HepG2 (cell line): ENCODE measurements at regions not wholly inside any gene's neighbourhood (a gene's known extent, or its start where the extent isn't known, plus 50 kb on each side); places are given as distances from the start of the nearest gene placed in this dataset.

Experiments
- AGO1 ChIP-seq: fragments of 200-400 bp; formaldehyde crosslinking; IDR thresholded peaks from 2 replicates; pipeline ENCODE4 v1.6.1; 2017; ENCODE audit warnings: mild to moderate bottlenecking, low read depth, low read length, moderate library complexity; ENCODE audit not compliant: poor library complexity, severe bottlenecking
- AHDC1 ChIP-seq: sonication (generic); formaldehyde crosslinking; IDR thresholded peaks from 2 replicates; pipeline ENCODE4 v1.5.1; 2020; ENCODE audit warnings: mild to moderate bottlenecking, missing genetic modification reagents, borderline replicate concordance
- CBX5 ChIP-seq: sonication (generic); formaldehyde crosslinking; IDR thresholded peaks from 2 replicates; pipeline ENCODE4 v1.4.0; 2020; ENCODE audit warnings: missing genetic modification reagents, borderline replicate concordance
- CC2D1A ChIP-seq: sonication (generic); formaldehyde crosslinking; IDR thresholded peaks from 2 replicates; pipeline ENCODE4 v1.8.1; 2023; ENCODE audit warnings: mild to moderate bottlenecking, missing genetic modification reagents
- CREB1 ChIP-seq, 2 experiments: fragments of 450-650 bp in 1 of 2; IDR thresholded peaks; 2 replicates each; pipeline ENCODE4 v1.6.1; 2016 to 2017; ENCODE audit warnings: control low read depth in 1 of 2, mild to moderate bottlenecking in 1 of 2, missing compliant biosample characterization in 1 of 2, missing genetic modification characterization in 1 of 2
- FOXP1 ChIP-seq, 2 experiments: fragments of 450-650 bp in 1 of 2; IDR thresholded peaks; 2 replicates each; pipeline ENCODE4 v1.6.1; 2017 to 2018; ENCODE audit warnings: antibody characterized with exemption in 1 of 2
- GATAD2A ChIP-seq: IDR thresholded peaks from 2 replicates; pipeline ENCODE4 v1.6.1; 2016
- HES4 ChIP-seq: sonication (generic); formaldehyde crosslinking; IDR thresholded peaks from 2 replicates; pipeline ENCODE4 v1.9.0; 2021; ENCODE audit warnings: mild to moderate bottlenecking, missing genetic modification reagents, borderline replicate concordance
- IRF2 ChIP-seq: IDR thresholded peaks from 2 replicates; pipeline ENCODE4 v1.6.1; 2018; ENCODE audit warnings: missing genetic modification reagents, missing compliant biosample characterization
- ISL2 ChIP-seq: sonication (generic); formaldehyde crosslinking; IDR thresholded peaks from 2 replicates; pipeline ENCODE4 v1.5.0; 2020; ENCODE audit warnings: missing genetic modification reagents
- KLF16 ChIP-seq, 2 experiments: sonication (generic) in 1 of 2; formaldehyde crosslinking in 1 of 2; IDR thresholded peaks; 2 replicates each; pipeline versions ENCODE4 v1.6.1 to v1.8.0; 2016 to 2023; ENCODE audit warnings: missing genetic modification reagents in 2 of 2, missing compliant biosample characterization in 1 of 2
- MEIS2 ChIP-seq: sonication (generic); formaldehyde crosslinking; IDR thresholded peaks from 2 replicates; pipeline ENCODE4 v1.9.0; 2021; ENCODE audit warnings: mild to moderate bottlenecking, missing genetic modification reagents
- MXD4 ChIP-seq: IDR thresholded peaks from 2 replicates; pipeline ENCODE4 v1.6.1; 2016; ENCODE audit warnings: mild to moderate bottlenecking, missing biosample characterization, missing genetic modification reagents
- MYC ChIP-seq: sonication (generic); formaldehyde crosslinking; IDR thresholded peaks from 2 replicates; pipeline ENCODE4 v1.9.0; 2021; ENCODE audit warnings: missing genetic modification reagents, borderline replicate concordance
- PTBP1 ChIP-seq: fragments of 200-400 bp; formaldehyde crosslinking; IDR thresholded peaks from 2 replicates; pipeline ENCODE4 v1.6.1; 2018; ENCODE audit warnings: low read length, low read depth; ENCODE audit not compliant: poor library complexity, severe bottlenecking
- STAG1 ChIP-seq: sonication (generic); formaldehyde crosslinking; IDR thresholded peaks from 2 replicates; pipeline ENCODE4 v1.4.0; 2020; ENCODE audit warnings: missing genetic modification reagents
- TEF ChIP-seq: sonication (generic); formaldehyde crosslinking; IDR thresholded peaks from 2 replicates; pipeline ENCODE4 v1.5.0; 2020; ENCODE audit warnings: missing genetic modification reagents
- ZFX ChIP-seq: sonication (generic); formaldehyde crosslinking; IDR thresholded peaks from 2 replicates; pipeline ENCODE4 v1.4.0; 2020; ENCODE audit warnings: mild to moderate bottlenecking, low read depth, missing genetic modification reagents, moderate library complexity
- ZNF44 ChIP-seq: sonication (generic); formaldehyde crosslinking; IDR thresholded peaks from 2 replicates; pipeline ENCODE4 v1.5.1; 2020; ENCODE audit warnings: mild to moderate bottlenecking, missing genetic modification reagents
- ZNF501 ChIP-seq: sonication (generic); formaldehyde crosslinking; IDR thresholded peaks from 2 replicates; pipeline ENCODE4 v1.5.1; 2020; ENCODE audit warnings: mild to moderate bottlenecking, moderate library complexity, missing genetic modification reagents
- ZNF768 ChIP-seq: sonication (generic); formaldehyde crosslinking; IDR thresholded peaks from 2 replicates; pipeline ENCODE4 v1.4.0; 2020; ENCODE audit warnings: missing genetic modification reagents
- TF ChIP-seq, protein P1 (sequence below): sonication (generic); formaldehyde crosslinking; conservative IDR thresholded peaks from 2 replicates; pipeline ENCODE4 v1.8.0; 2022; ENCODE audit warnings: low read depth, missing genetic modification reagents

DNA sequence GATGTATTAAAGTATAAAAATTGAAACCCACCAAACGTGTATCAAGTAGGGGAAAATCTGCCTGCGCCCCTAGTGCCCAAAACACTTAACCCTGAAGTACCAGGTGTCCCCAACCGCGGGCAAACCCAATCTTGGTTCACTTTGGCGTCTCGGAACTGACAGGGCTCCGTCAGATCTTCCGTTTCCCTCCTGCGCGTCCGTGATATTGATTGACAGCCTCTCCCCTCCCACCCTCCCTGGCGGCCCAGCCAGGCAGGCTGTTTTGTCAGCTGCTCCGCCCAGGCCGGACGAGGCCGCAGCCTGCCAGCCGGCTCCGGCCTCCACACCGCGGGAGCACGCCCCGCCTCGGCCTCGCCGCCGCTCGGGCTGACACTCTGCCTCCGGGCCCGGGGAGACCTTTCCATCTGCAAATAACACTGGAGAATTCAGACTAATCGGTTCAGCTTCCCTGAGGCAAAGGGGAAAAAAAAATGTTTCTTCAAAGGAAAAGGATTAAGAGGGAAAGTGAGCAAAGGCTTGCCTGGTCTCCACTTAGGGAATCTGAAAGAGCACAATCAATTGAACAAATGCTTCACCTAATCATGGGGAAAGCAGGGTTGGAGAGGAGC, 234.9 kb upstream of the MCHR2 start (continued):
- TF ChIP-seq CBX5 = no peak
- TF ChIP-seq ZNF44 (CRISPR knock-in tag) = no peak
- TF ChIP-seq AHDC1 (CRISPR knock-in tag) = no peak
- 0 out of 2 replicates have a peak, but pooled peaks have one; percentile 39 for TF ChIP-seq ZNF768
- TF ChIP-seq ZNF501 (CRISPR knock-in tag) = 0 out of 2 replicates have a peak, but pooled peaks have one; percentile 42
- no peak for TF ChIP-seq AGO1
- TF ChIP-seq HES4 (CRISPR knock-in tag) = peak; percentile 47; the same call in 1 of the 2 replicates
- TF ChIP-seq ZFX (CRISPR knock-in tag) = peak; percentile 86
- TF ChIP-seq MXD4 (CRISPR knock-in tag) = no peak
- no peak for TF ChIP-seq FOXP1 (IDR thresholded peaks at IDR 0.05)
- no peak for TF ChIP-seq FOXP1 (CRISPR knock-in tag; IDR thresholded peaks at IDR 0.05)
- TF ChIP-seq IRF2 (CRISPR knock-in tag) = no peak
- TF ChIP-seq, protein P1, sequence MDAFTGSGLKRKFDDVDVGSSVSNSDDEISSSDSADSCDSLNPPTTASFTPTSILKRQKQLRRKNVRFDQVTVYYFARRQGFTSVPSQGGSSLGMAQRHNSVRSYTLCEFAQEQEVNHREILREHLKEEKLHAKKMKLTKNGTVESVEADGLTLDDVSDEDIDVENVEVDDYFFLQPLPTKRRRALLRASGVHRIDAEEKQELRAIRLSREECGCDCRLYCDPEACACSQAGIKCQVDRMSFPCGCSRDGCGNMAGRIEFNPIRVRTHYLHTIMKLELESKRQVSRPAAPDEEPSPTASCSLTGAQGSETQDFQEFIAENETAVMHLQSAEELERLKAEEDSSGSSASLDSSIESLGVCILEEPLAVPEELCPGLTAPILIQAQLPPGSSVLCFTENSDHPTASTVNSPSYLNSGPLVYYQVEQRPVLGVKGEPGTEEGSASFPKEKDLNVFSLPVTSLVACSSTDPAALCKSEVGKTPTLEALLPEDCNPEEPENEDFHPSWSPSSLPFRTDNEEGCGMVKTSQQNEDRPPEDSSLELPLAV (CRISPR knock-in tag) = no peak
- TF ChIP-seq KLF16 (CRISPR knock-in tag; IDR thresholded peaks at IDR 0.05) = 0 out of 4 replicates have a peak, but pooled peaks of 1 of the 2 experiments have one; percentile 33
- peak; percentile 91 for TF ChIP-seq MEIS2 (CRISPR knock-in tag)
- TF ChIP-seq CC2D1A = no peak
- no peak; the same call in 1 of the 2 replicates for TF ChIP-seq MYC (CRISPR knock-in tag)
- no peak for TF ChIP-seq ISL2
- no peak for TF ChIP-seq STAG1 (CRISPR knock-in tag)
- no peak for TF ChIP-seq TEF
- TF ChIP-seq GATAD2A (CRISPR knock-in tag) = no peak
- no peak for TF ChIP-seq CREB1 (IDR thresholded peaks at IDR 0.05)
- no peak for TF ChIP-seq CREB1 (CRISPR knock-in tag; IDR thresholded peaks at IDR 0.05)
- no peak for TF ChIP-seq PTBP1
